HG03097 (cell line): ENCODE measurements at regions not wholly inside any gene's neighbourhood (a gene's known extent, or its start where the extent isn't known, plus 50 kb on each side); places are given as distances from the start of the nearest gene placed in this dataset.
"Not testable (repeated sequence)": the region's sequence is repeated elsewhere in the genome, so short reads cannot be mapped to it uniquely, and the experiment has no call there.

Experiments
- ATAC-seq: cut with Tn5 transposase; IDR thresholded peaks from one replicate; pipeline ENCODE4 v1.9.1; 2021; ENCODE audit not compliant: unreplicated experiment, low FRiP score

- ATAC-seq: no peak
Measured at GRCh38 chr2:7368211-7368610, 451.0 kb downstream of the RNF144A start.

DNA sequence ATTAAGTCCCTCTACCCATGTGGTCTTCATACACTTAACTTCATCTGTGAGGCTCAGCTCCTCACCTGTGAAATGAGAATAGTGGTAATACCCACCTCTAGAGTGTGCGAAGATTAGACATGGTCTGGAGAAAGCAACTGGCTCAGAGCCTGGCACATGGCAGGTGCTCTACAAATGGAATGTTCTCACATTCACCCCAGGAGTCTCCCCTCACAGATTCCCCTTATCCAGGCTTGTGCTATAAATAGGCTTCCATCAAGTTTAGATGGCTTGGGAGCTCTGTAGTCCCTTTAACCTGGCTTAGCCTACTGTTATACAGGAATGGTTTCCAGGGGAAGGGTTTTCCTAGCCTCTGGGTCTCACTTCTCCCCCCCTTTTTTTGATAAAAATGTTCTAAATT lies 455.9 kb downstream of the RNF144A start:
- no peak for ATAC-seq

DNA sequence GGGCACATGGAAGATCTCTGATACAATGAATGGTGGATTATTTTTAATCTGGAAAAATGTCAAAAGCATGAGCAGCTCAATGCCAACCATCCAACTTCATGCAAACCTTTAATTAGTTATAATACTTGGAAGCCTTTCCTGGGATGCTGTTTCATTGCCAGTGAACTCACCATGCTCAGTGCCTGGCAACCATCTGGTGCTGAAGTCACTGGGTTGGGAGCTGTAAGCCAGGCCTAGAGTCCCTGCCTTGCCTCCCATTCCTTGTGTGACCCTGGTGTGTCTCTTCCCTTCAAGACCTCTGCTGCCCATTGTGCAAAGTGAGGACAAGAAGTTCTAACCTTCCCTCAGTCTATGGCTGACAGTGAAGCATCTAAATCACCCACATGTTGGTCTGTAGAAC lies 458.7 kb downstream of the RNF144A start:
- ATAC-seq: no peak

GRCh38 chr2:7377916-7378569 lies 460.8 kb downstream of the RNF144A start:
- ATAC-seq: no peak

DNA sequence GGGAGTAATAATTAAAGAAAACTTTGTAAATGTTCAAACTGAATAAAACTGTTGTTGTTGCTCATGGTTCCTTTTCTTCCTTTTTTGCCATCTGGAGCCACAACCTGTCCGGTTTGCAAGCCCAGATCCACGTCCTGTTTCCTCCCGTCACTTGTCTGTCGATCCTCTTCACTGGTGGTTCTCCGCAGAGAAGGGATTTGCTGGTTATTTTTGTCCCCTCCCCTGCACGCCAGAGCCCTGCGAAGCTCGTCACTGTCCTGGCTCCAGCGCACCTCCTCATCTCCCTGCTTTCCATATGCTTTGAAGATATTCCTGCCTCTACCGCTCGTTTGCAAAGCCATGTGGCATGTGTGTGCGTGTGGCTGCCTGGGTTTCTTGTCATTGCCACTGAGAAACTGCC lies 461.4 kb downstream of the RNF144A start:
- no peak for ATAC-seq

GRCh38 chr2:7379799-7380198 lies 462.6 kb downstream of the RNF144A start:
- no peak for ATAC-seq

- no peak for ATAC-seq
Measured at GRCh38 chr2:7384773-7385349, 467.6 kb downstream of the RNF144A start.

- ATAC-seq: not testable (repeated sequence)
Measured at GRCh38 chr2:7390311-7390710, 473.1 kb downstream of the RNF144A start.

DNA sequence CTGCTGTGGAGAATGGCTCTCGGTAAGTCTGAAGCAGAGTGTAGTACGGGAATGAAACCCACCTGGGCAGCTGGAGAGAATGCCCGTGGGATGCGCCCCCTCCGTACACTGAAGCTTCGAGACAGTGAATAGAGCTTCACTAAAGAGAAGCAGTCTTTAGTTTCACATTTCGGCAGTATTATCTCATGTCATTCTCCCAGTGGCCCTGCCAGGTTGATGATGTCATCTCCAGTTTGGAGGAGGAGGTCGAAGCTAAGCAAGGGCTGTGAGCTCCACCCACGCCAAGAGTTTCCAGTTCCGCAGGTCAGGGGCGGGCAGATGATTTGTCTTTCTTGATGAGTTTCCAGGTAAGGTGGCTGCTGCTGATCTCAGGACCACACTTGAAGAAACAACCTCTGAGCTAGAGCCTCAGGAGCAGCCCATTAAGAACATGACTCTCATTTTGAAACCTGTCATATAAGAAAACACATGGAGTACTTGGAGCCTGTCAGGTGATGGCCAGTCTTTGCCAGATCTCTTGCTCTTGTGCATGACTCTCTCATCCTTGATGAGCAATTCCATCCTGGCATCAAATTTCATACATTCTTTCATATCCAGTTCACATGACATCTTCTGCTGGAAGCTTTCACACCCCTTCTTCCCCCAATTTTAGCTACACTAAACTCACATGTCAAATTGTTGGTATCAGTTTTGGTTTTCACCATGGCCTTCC lies 475.0 kb downstream of the RNF144A start:
- ATAC-seq: no peak

DNA sequence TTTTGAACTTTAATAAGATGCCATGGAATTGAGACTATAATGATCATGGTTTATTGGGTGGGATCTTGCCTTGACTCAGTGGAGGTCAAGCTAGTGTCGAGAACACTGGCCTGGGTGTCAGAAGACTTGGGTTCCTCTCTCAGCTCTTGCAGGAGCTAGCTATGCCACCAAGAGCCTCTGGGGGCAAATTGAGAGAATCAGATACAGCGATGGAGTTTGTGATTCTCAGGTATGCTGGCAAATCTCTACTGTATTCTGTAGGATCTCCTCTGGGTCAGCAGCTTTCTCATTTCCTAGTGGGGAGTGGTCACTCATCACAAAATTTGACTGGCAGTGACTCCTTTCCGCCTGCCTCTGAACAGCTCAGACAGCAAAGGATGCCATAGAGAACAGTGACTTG lies 477.0 kb downstream of the RNF144A start:
- ATAC-seq: no peak

- ATAC-seq: no peak
Measured at GRCh38 chr2:7400628-7401027, 483.4 kb downstream of the RNF144A start.

DNA sequence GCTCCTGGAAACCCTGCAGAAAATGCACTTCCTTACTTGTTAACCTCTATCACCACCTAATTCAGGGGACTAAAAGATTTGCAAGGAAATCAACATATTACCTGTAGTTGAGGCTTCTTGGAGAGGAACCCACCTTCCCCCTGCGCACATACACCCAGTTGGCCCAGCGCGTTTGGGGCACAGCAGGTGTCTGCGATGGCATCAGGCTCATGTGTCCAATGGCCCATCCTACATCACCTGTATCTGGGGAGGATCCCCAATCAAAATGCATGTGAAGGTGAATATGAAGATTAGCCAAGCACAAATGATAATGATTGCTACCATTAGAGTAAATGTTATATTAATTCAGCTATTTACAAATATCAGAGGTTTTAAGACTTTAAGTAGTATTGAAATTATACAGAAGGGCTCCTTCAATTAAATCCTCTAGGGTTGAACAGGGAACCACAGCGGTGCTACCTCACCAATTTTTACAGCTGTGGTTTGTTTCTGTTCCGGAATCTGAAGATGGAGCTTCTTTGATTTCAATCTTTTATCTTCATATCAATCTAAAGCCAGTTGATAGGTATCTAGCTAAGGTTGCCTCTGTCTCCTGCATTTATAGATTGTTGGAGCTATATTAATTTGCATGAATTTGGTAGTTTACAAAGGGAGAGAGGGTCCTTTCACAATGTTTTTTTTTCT lies 486.0 kb downstream of the RNF144A start:
- no peak for ATAC-seq

GRCh38 chr2:7405861-7406715 lies 488.9 kb downstream of the RNF144A start:
- ATAC-seq: no peak

GRCh38 chr2:7407001-7407400 lies 489.8 kb downstream of the RNF144A start:
- no peak for ATAC-seq

DNA sequence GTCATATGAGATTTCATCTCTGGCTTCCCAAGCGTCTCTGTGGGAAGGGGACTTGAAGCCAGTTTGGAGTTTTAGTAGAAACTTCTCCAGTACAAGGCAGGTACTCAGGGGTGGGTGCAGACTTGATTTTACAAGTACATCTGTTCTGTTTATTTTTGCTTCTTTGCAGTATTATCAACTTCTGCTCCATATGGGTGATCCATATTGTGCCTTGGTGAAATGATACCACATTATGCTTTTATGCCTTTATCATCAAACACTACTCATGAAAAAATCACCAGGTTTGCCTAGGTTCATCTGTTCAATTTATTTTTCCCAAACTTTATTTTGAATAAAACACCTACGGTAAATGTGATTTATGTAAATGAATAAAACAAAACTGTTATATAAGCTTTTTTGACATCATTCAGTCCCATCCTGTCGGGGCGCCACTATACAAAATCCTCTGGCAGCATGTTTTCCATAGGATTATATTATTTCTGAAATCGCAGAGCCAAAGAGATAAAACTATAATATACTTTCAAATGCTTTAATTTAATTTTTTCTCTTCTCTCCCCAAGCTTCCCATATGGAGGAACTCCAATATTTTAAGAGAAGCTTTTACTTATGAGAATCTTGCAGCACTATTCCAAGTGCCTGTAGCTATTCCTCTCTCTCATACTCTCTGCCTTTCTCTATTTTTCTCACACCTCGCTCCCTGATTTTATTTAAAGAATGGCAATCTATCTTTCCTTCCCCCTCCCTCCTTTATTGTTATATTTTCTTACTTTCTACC lies 490.9 kb downstream of the RNF144A start:
- ATAC-seq: no peak

DNA sequence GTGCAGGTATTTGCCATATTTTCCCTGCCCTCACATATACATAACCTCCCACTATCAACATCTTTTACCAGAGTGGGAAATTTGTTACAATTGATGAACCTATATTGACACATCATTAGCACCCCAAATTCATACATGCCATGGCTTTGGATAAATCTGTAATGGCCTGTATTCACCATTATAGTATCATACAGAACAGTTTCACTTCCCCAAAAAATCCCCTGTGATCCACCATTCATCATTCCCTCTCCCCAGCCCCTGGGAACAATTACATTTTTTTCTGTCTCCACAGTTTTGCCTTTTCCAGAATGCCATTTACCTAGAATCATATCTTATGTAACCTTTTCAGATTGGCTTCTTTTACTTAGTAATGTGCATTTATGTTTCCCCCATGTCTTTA lies 494.5 kb downstream of the RNF144A start:
- no peak for ATAC-seq

GRCh38 chr2:7417845-7418742 lies 500.9 kb downstream of the RNF144A start:
- ATAC-seq: no peak

DNA sequence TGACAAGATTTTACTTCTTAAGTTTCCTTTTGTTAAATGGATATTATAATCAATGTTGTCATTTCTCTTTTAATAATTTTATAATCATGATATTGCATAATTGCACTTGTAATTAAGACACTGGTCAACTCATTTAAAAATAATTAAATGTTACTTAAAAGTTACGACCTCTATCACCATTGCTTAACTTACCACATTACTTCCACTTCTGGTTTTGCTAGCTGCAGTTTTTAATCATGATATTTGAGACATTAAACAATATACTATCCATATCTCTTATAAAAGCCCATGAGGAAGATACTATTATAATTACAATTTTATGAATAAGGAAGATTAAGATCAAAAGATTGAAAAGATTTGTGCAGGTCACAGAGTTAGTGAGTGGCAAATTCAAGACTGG lies 502.0 kb downstream of the RNF144A start:
- ATAC-seq: no peak

DNA sequence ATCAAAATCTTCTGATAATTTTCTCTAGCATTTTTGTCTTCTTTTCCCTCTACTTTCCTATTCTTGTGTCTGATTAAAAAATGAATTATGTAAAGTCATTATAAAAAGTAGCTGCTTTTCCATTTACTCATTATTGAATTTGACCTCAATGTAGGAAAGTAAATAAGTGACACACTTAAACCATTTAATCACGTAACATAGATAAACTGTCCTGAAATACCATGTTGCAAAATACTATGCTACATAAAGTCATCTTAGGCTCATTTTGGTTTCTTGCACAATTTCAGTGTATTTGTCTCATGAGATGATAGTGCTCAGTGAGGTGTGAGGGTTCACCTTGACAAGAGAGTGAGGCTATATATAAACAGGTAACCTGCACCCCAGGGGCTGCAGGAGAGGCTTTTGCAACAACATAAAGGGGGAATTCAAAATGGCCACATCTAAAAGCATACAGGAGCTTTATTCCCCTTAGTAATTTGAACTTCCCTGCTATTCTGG lies 502.7 kb downstream of the RNF144A start:
- ATAC-seq: no peak
